ENCODE measurements at regions not wholly inside any gene's neighbourhood (a gene's known extent, or its start where the extent isn't known, plus 50 kb on each side); places are given as distances from the start of the nearest gene placed in this dataset.

DNA sequence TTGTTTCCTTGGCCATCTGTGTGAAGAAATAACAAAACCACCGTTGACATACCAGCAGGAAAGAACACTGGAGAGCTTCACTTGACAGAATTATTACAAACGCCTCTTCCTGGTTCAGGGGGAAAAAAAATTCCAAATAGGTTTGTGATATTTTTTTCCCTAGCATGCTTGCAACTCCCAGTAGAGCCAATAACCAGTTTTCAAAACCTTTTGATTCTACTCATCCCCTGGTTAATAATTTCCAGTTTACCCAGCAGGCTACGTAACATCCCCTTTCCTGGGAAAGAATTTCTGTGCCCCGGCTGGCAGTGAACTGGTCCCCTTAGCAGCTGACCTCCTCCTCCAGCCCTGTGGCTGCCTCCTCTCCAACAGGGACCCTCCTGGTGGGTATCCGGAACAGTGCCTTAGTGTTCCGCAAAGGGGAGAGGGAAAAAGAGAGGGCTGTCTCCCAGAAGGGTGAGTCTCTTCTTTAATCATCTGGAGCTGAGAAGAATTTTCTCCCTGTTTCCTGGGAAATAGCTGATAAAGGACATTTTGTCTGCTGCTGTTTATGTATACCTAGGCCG lies 72.8 kb upstream of the BOD1 start:
- no peaks in the 10 kb centered on the region for H3K27me3 Mint-ChIP-seq
- POLR2A ChIA-PET: no interaction called here
- peaks cover 7% of the 10 kb centered on the region for H3K4me1 Mint-ChIP-seq (ENCODE audit: low read depth)
- Histone ChIP-seq H3K36me3 (ENCODE audit: insufficient read depth, low read length) (no peaks in the 10 kb centered on the region), H3K27me3 (ENCODE audit: control insufficient read depth in 1 of 2, insufficient read depth in 2 of 2, low read length in 2 of 2) (no peaks in the 10 kb centered on the region), H3K9me3 (ENCODE audit: control insufficient read depth in 1 of 2, insufficient read depth in 1 of 2, low read length in 2 of 2) (no peaks in the 10 kb centered on the region), H3K4me3 (ENCODE audit: low read length) (no peak overlapping the region), H3K27ac (ENCODE audit: low read depth in 1 of 2, low read length in 2 of 2) (no peak overlapping the region), H3K4me1 (ENCODE audit: insufficient read depth, low read length) (peaks cover 15% of the 10 kb centered on the region)
- H3K4me3 Mint-ChIP-seq: no peak overlapping the region
- no peaks in the 10 kb centered on the region for H3K36me3 Mint-ChIP-seq (ENCODE audit: low read depth)
- H3K9me3 Mint-ChIP-seq: no peaks in the 10 kb centered on the region
- no peak overlapping the region for H3K27ac Mint-ChIP-seq
- DNase-seq (no peak), ATAC-seq (ENCODE audit: poor library complexity) (no peak)
- no peak for TF ChIP-seq CTCF (IDR thresholded peaks at IDR 0.05)
- intact Hi-C loops (cut with DNase I, micrococcal nuclease): no loop called here
- CTCF ChIA-PET: no interaction called here

DNA sequence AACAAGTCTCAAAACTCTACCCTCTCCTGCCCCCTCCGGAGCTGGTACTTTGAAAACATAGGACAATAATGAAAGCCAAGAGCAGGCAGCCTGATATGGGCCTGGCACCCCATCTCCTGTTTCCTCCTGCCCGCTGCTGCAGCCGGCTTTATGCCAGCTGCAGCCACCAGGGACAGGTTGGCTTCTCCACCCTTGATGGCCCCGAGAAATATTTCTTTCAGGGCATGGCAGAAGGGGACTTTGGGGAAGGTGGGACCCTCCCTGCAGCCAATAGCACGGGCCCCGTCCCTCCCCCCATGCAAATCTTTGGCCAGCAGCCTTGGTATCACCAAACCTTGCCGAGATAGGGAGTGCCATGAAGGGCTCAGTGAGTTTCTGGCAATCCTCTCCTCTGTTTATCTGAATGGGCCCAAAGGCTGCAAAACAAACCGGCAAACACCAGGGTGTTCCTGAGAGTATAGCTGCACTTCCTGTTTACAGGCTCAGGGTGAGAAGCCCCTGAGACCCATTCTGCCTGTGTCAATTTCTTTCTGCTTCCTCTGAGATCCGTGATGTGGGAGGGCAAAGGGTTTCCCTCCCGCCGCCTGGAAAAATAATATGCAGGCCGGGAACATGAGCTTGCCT lies 73.4 kb upstream of the BOD1 start:
- Histone ChIP-seq H3K4me1 (ENCODE audit: insufficient read depth, low read length) (peaks cover 15% of the 10 kb centered on the region), H3K9me3 (ENCODE audit: control insufficient read depth in 1 of 2, insufficient read depth in 1 of 2, low read length in 2 of 2) (no peaks in the 10 kb centered on the region), H3K27me3 (ENCODE audit: control insufficient read depth in 1 of 2, insufficient read depth in 2 of 2, low read length in 2 of 2) (no peaks in the 10 kb centered on the region), H3K36me3 (ENCODE audit: insufficient read depth, low read length) (no peaks in the 10 kb centered on the region), H3K27ac (ENCODE audit: low read depth in 1 of 2, low read length in 2 of 2) (no peak overlapping the region), H3K4me3 (ENCODE audit: low read length) (no peak overlapping the region)
- ATAC-seq (ENCODE audit: poor library complexity) (no peak), DNase-seq (peak in 1 of 14 experiments; percentile 36)
- TF ChIP-seq CTCF (IDR thresholded peaks at IDR 0.05): no peak
- Mint-ChIP-seq H3K4me3 (no peak overlapping the region), H3K36me3 (ENCODE audit: low read depth) (no peaks in the 10 kb centered on the region), H3K27ac (no peak overlapping the region), H3K27me3 (no peaks in the 10 kb centered on the region), H3K9me3 (no peaks in the 10 kb centered on the region), H3K4me1 (ENCODE audit: low read depth) (peaks cover 7% of the 10 kb centered on the region)
- ChIA-PET CTCF (no interaction called here), POLR2A (no interaction called here)
- intact Hi-C loops (cut with DNase I, micrococcal nuclease): no loop called here

GRCh38 chr5:173691931-173692330 lies 75.5 kb upstream of the BOD1 start:
- no peak overlapping the region for H3K4me3 Mint-ChIP-seq
- Histone ChIP-seq H3K4me3 (ENCODE audit: low read length) (no peak overlapping the region), H3K27me3 (ENCODE audit: control insufficient read depth in 1 of 2, insufficient read depth in 2 of 2, low read length in 2 of 2) (no peaks in the 10 kb centered on the region), H3K27ac (ENCODE audit: low read depth in 1 of 2, low read length in 2 of 2) (no peak overlapping the region), H3K4me1 (ENCODE audit: insufficient read depth, low read length) (peaks cover 15% of the 10 kb centered on the region), H3K36me3 (ENCODE audit: insufficient read depth, low read length) (no peaks in the 10 kb centered on the region), H3K9me3 (ENCODE audit: control insufficient read depth in 1 of 2, insufficient read depth in 1 of 2, low read length in 2 of 2) (no peaks in the 10 kb centered on the region)
- no peak for DNase-seq
- ChIA-PET CTCF (no interaction called here), POLR2A (no interaction called here)
- no peak for ATAC-seq (ENCODE audit: poor library complexity)
- intact Hi-C loops (cut with DNase I, micrococcal nuclease): no loop called here
- H3K27ac Mint-ChIP-seq: no peak overlapping the region
- no peak for TF ChIP-seq CTCF (IDR thresholded peaks at IDR 0.05)
- H3K36me3 Mint-ChIP-seq (ENCODE audit: low read depth): no peaks in the 10 kb centered on the region
- peaks cover 7% of the 10 kb centered on the region for H3K4me1 Mint-ChIP-seq (ENCODE audit: low read depth)
- H3K9me3 Mint-ChIP-seq: no peaks in the 10 kb centered on the region
- no peaks in the 10 kb centered on the region for H3K27me3 Mint-ChIP-seq

Data from CD4-positive, alpha-beta T cell (primary cell).